Astrocyte of the spinal cord (primary cell): ENCODE measurements at regions not wholly inside any gene's neighbourhood (a gene's known extent, or its start where the extent isn't known, plus 50 kb on each side); places are given as distances from the start of the nearest gene placed in this dataset.

ENCODE experiments used
- DNase-seq: peaks from one replicate; pipeline ENCODE4 v3.0.0; 2011; ENCODE audit warnings: low read depth, low spot score
- H3K4me3 ChIP-seq: 2 replicates; pipeline ENCODE4 v1.5.1; 2011; ENCODE audit warnings: low read depth, mild to moderate bottlenecking, low read length, moderate library complexity
- in situ Hi-C: cut with HindIII; loops from 2 replicates; pipeline ENCODE4 v1.10.0; 2017; ENCODE audit warnings: low sequenced_read_pairs
- TF ChIP-seq, protein P1 (sequence below): IDR thresholded peaks from 2 replicates; pipeline ENCODE4 v1.5.1; 2012; ENCODE audit warnings: low read depth, mild to moderate bottlenecking, low read length, inconsistent platforms

DNA sequence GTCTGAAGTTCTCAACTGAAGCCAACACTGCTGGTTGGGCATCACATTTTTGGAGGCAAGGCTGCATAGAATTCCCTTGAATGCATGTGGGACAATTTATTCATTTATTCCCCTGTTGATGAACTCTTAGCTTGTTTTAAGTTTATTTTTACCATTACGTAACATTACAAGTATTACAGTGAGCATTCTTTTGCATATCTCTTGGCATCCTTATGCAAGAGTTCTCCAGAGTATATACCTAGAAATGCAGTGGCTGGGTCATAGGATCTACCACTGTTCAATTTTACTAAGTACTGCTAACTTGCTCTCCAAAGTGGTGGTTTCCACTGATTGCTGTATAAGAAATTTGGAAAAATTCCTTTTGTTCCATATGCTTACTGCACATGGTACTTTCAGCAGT, 66.5 kb downstream of the UCHL1 start:
- TF ChIP-seq, protein P1, sequence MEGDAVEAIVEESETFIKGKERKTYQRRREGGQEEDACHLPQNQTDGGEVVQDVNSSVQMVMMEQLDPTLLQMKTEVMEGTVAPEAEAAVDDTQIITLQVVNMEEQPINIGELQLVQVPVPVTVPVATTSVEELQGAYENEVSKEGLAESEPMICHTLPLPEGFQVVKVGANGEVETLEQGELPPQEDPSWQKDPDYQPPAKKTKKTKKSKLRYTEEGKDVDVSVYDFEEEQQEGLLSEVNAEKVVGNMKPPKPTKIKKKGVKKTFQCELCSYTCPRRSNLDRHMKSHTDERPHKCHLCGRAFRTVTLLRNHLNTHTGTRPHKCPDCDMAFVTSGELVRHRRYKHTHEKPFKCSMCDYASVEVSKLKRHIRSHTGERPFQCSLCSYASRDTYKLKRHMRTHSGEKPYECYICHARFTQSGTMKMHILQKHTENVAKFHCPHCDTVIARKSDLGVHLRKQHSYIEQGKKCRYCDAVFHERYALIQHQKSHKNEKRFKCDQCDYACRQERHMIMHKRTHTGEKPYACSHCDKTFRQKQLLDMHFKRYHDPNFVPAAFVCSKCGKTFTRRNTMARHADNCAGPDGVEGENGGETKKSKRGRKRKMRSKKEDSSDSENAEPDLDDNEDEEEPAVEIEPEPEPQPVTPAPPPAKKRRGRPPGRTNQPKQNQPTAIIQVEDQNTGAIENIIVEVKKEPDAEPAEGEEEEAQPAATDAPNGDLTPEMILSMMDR: no peak
- in situ Hi-C loops: no loop called here
- no peak for DNase-seq
- H3K4me3 ChIP-seq: no peak overlapping the region

GRCh38 chr4:41323706-41324105, 67.0 kb downstream of the UCHL1 start:
- TF ChIP-seq, protein P1: no peak
- no peak overlapping the region for H3K4me3 ChIP-seq
- no peak for DNase-seq
- in situ Hi-C loops: no loop called here

- H3K4me3 ChIP-seq: no peak overlapping the region
- TF ChIP-seq, protein P1: no peak
- no peak for DNase-seq
- in situ Hi-C loops: no loop called here
These were observed 68.1 kb downstream of the UCHL1 start for GRCh38 chr4:41324861-41325260.

DNA sequence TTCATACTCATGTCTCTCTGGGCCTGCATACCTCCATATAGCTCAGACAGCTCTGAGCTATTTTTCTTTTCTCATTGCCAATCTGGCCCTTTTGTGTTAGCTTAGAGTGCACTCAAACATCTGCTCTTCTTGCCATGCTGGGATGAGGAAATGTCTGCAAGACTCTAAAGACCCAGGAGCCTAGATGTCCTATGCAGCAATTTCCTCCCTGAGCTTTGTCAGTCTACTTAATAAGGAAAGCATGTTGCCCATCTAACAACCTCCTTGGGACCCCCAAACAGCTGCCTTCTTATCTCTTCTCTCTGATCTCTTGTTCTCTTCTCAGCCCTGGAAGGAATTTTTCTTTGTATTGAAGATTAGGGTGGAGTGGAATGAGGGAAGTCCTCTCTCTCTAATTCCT, 69.2 kb downstream of the UCHL1 start:
- in situ Hi-C loops: no loop called here
- no peak overlapping the region for H3K4me3 ChIP-seq
- TF ChIP-seq, protein P1: no peak
- DNase-seq: no peak

DNA sequence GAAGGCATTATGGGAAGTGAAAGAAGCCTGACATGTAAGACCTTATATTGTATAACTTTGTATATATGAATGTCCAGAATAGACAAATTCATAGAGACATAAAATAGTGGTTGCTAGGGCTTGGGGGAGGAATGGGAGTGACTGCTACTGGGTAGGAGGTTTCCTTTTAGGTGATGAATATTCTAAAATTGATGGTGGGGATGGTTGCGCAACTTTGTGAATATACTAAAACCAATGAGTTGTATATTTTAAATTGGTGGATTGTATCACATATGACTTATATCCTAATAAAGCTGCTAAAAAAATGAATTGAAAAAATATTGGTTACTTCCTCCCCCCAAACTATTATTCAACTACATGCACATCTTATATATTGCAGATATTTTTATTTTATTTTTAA, 70.0 kb downstream of the UCHL1 start:
- in situ Hi-C loops: no loop called here
- TF ChIP-seq, protein P1: no peak
- no peak for DNase-seq
- H3K4me3 ChIP-seq: no peak overlapping the region

GRCh38 chr4:41327770-41328169, 71.0 kb downstream of the UCHL1 start:
- no peak overlapping the region for H3K4me3 ChIP-seq
- in situ Hi-C loops: no loop called here
- TF ChIP-seq, protein P1: no peak
- DNase-seq: no peak

DNA sequence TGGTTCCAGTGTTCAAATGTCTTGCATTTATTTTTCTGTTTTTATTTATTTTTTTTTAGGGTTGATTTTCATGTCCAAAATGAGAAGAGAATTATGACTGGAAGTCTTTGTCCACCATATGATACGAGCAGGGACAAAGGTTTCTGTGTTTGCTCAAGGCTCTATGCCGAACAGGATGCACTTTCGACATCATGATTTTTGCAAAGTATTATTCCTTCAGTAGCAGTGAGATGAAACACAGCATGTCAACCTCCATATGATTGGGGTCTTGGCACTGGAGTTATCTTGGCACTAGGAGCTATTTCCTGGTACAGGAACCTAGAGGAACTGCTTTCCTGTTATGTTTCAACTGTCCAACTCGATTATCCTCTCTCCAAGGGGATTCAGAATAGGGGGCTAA, 72.6 kb downstream of the UCHL1 start:
- in situ Hi-C loops: no loop called here
- TF ChIP-seq, protein P1: no peak
- no peak for DNase-seq
- no peak overlapping the region for H3K4me3 ChIP-seq
